ENCODE measurements at regions not wholly inside any gene's neighbourhood (a gene's known extent, or its start where the extent isn't known, plus 50 kb on each side); places are given as distances from the start of the nearest gene placed in this dataset.
"Not testable (repeated sequence)": the region's sequence is repeated elsewhere in the genome, so short reads cannot be mapped to it uniquely, and the experiment has no call there.

DNA sequence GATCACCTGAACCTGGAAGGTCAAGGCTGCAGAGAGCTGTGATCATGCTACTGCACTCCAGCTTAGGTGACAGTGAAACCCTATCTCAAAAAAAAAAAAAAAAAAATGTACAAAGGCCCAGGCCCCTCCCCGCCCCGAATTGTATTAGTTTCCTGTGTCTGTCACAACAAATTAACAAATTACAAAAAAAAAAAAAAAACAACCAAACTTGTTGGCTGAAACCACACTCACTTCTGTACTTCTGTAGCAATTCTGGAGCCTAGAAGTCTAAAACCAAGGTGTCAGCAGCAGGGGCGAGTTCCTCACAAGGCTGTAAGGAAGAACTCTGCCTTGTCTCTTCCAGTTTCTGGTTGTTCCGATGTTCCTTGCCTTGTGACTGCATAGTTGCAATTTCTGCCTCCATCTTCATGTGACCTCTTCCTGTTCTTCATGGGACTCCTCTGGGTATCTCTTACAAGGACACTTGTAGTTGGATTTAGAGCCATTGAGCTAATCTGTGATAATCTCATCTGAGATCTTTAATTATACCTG is 100.8 kb upstream of the ZSWIM2 start:
- Mint-ChIP-seq H3K4me3 (no peak overlapping the region), H3K36me3 (ENCODE audit: low read depth) (no peaks in the 10 kb centered on the region), H3K27ac (no peak overlapping the region), H3K4me1 (no peaks in the 10 kb centered on the region), H3K27me3 (no peaks in the 10 kb centered on the region), H3K9me3 (no peaks in the 10 kb centered on the region)
- DNase-seq (no peak), ATAC-seq (no peak)

DNA sequence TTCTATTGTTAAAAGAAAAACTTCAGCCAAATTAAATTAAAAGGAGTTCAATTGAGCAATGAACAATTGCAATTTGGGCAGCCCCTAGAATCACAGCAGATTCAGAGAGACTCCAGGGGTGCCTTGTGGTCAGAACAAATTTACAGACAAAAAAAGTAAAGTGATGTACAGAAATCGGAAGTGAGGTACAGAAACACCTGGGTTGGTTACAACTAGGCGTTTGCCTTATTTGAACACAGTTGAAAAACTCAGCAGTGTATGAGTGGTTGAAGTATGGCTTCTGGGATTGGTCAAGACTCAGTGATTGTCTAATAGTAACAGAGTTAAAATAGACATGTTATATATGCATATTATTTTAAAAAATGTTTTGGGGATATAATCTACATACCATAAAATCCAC is 98.5 kb upstream of the ZSWIM2 start:
- H3K9me3 Mint-ChIP-seq: no peaks in the 10 kb centered on the region
- DNase-seq (no peak), ATAC-seq (no peak)
- no peaks in the 10 kb centered on the region for H3K36me3 Mint-ChIP-seq (ENCODE audit: low read depth)
- no peak overlapping the region for H3K27ac Mint-ChIP-seq
- H3K4me1 Mint-ChIP-seq: no peaks in the 10 kb centered on the region
- H3K27me3 Mint-ChIP-seq: no peaks in the 10 kb centered on the region
- H3K4me3 Mint-ChIP-seq: no peak overlapping the region

DNA sequence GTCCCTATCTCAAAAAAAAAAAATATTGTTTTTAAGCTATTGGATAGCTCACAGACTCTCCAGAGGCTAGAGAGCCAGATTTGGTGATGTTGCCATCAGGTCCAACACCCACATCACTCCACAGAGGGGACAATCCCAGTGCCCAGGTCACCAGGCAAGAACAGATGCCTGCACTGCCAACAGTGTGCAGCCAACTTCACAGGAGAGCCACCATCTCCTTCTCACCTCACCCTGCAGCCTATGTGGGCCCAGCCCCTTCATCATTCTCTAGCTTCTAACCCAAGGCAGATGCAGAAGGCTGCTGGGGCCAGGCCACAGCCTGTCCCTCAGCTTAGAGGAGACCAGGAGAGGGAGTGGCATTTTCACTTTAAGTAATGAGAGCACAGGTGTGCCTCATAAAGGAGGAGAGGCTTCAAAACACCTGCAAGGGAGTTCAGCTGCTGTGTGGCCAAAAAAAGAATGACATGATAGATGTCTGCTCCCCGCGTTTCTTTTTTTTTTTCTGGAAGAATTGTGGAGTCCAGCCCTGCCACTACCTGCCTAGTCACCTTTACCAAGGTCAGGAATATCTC is 98.0 kb upstream of the ZSWIM2 start:
- H3K27ac Mint-ChIP-seq: no peak overlapping the region
- ATAC-seq: no peak
- H3K9me3 Mint-ChIP-seq: no peaks in the 10 kb centered on the region
- H3K36me3 Mint-ChIP-seq (ENCODE audit: low read depth): no peaks in the 10 kb centered on the region
- H3K27me3 Mint-ChIP-seq: no peaks in the 10 kb centered on the region
- no peaks in the 10 kb centered on the region for H3K4me1 Mint-ChIP-seq
- H3K4me3 Mint-ChIP-seq: no peak overlapping the region
- no peak for DNase-seq

DNA sequence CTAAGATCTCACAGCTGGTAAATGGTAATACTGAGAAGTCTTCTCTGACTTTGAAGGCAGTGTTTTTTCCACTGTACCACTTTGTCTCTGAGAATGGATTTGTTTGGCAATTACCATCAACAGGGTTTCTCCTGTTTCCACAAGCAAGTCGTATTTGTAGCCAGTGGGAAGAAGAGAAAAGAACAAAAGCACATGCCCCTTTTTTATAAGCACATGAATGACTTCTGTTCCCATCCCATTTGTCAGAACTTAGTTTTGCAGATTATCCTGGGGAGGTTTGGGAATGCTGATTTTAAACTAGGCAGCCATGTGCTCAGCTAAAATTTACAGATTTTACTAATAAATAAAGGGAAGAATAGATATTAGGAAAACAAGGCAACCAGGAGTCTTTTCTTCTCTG is 92.9 kb upstream of the ZSWIM2 start:
- Mint-ChIP-seq H3K9me3 (no peaks in the 10 kb centered on the region), H3K27ac (no peak overlapping the region), H3K4me3 (no peak overlapping the region), H3K27me3 (no peaks in the 10 kb centered on the region), H3K36me3 (ENCODE audit: low read depth) (no peaks in the 10 kb centered on the region), H3K4me1 (no peaks in the 10 kb centered on the region)
- ATAC-seq (no peak), DNase-seq (no peak)

DNA sequence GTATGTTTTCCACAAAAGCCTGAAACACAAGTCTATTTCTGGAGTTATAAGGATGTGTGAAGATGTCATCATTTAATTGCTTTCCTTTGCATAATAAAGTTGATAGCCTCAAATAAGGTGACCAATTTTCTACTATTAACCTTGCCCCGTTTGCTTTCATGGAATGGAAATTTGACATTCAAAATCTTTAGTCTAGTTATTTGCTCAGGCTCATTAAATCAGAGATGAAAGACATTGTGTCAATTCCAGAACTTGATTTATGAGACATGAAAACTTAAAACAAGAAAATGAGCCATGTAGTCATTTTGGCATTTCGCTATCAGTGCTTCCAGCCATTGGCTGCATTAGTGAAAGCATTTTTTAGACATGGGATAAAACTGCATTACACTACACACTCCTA is 91.5 kb upstream of the ZSWIM2 start:
- no peak for DNase-seq
- H3K27me3 Mint-ChIP-seq: no peaks in the 10 kb centered on the region
- H3K36me3 Mint-ChIP-seq (ENCODE audit: low read depth): no peaks in the 10 kb centered on the region
- ATAC-seq: no peak
- no peak overlapping the region for H3K27ac Mint-ChIP-seq
- no peak overlapping the region for H3K4me3 Mint-ChIP-seq
- H3K9me3 Mint-ChIP-seq: no peaks in the 10 kb centered on the region
- H3K4me1 Mint-ChIP-seq: no peaks in the 10 kb centered on the region

DNA sequence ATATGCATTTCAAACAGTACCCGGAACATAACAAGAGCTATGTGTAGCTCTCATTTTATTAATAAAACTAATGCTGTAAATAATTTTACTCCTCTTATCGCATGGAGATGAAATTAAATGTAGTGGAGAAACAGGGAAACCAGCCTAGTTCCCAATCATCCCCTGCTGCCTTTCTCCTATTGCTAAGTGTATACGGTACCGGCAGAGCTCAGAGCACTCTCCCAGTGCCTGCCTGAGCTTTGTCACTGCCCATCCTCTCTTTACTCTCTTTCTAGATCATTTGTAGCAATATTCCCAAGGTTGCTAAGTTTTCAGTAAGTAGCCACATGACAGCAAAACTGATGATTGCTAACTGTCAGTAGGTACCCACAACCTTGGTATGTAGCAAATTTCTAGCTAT is 85.5 kb upstream of the ZSWIM2 start:
- no peak for DNase-seq
- H3K27me3 Mint-ChIP-seq: no peaks in the 10 kb centered on the region
- no peak overlapping the region for H3K27ac Mint-ChIP-seq
- no peaks in the 10 kb centered on the region for H3K36me3 Mint-ChIP-seq (ENCODE audit: low read depth)
- no peaks in the 10 kb centered on the region for H3K9me3 Mint-ChIP-seq
- no peak for ATAC-seq
- no peaks in the 10 kb centered on the region for H3K4me1 Mint-ChIP-seq
- H3K4me3 Mint-ChIP-seq: no peak overlapping the region

DNA sequence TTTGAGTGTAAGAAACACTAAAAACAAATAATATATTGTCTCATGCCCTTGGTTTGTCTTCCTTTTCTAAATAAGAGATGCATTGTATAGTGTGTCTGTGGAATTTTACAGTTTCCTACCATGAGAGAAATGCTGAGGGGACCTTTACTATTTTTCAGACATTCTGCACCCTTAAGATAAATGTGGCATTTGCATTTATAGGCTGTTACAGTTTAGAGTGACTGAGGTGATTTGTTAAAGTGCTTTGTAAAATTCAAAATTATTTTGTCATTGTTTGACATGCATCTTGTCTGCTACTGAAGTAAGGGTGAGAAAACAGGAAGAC is 78.9 kb upstream of the ZSWIM2 start:
- no peaks in the 10 kb centered on the region for H3K9me3 Mint-ChIP-seq
- H3K4me3 Mint-ChIP-seq: no peak overlapping the region
- DNase-seq: no peak
- H3K27ac Mint-ChIP-seq: no peak overlapping the region
- no peak for ATAC-seq
- no peaks in the 10 kb centered on the region for H3K4me1 Mint-ChIP-seq
- H3K27me3 Mint-ChIP-seq: no peaks in the 10 kb centered on the region
- no peaks in the 10 kb centered on the region for H3K36me3 Mint-ChIP-seq (ENCODE audit: low read depth)

DNA sequence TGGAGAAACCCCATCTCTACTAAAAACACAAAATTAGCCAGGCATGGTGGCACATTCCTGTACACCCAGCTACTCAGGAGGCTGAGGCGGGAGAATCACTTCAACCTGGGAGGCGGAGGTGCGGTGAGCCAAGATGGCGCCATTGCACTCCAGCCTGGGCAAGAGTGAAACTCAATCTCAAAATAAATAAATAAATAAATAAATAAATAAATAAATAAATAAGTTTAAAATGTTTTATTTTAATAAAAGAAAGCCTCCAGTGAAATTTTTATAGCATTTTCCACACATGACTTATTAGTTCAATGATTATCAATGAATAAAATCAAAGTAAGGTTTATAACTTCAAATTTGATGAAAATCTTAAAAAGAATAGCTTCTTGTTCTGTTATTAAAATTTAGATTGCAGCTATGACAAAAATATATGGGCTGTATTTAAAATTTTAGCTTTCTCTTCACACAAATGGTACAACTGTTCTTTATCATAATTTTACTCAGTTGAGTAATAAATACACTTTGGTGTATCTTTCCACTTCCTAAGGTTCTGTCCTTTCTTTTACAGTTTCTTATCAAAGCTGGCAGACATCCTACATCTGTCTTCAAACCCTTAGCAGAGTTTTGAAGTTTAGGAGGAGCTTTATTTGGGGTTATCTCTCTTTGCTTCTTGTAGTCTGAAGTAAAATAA is 78.4 kb upstream of the ZSWIM2 start:
- no peaks in the 10 kb centered on the region for H3K27me3 Mint-ChIP-seq
- H3K27ac Mint-ChIP-seq: no peak overlapping the region
- H3K4me3 Mint-ChIP-seq: no peak overlapping the region
- ATAC-seq (no peak), DNase-seq (no peak)
- no peaks in the 10 kb centered on the region for H3K4me1 Mint-ChIP-seq
- H3K36me3 Mint-ChIP-seq (ENCODE audit: low read depth): no peaks in the 10 kb centered on the region
- no peaks in the 10 kb centered on the region for H3K9me3 Mint-ChIP-seq

DNA sequence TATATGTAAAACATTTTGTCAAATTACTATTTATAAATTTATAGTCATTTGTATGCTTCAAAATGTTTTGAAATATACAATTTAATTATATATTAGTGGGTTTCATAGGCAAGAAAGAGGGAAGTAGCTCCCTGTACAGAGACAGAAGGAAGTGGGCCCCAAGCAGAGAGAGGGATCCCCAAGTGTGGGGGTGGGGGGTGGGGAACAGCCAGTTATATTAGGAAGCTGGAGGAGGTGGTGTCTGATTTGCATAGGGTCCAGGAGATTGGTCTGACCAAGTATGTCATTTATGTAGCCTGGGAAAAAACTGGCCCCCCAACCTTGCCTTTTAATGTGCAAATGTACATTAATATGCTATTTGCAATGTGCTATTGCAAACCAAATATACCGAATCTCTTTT is 76.5 kb upstream of the ZSWIM2 start:
- no peaks in the 10 kb centered on the region for H3K9me3 Mint-ChIP-seq
- no peaks in the 10 kb centered on the region for H3K27me3 Mint-ChIP-seq

DNA sequence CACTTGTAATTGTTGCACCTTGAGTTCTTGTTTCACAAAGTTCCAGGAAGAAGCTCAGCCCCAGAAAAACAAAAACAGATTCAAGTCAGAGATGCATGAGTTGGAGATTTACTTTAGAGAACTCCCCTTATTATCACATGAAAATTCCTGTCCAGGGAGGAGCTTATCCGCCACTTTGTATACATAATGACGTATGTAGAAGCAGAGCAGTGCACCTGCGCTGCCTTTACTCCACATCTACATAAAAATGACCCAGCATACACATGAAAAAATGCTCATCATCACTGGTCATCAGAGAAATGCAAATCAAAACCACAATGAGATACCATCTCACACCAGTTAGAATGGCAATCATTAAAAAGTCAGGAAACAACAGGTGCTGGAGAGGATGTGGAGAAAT is 73.3 kb upstream of the ZSWIM2 start:
- not testable (repeated sequence) for H3K27me3 Mint-ChIP-seq; H3K4me3 Mint-ChIP-seq; ATAC-seq; DNase-seq; H3K27ac Mint-ChIP-seq; H3K9me3 Mint-ChIP-seq; H3K4me1 Mint-ChIP-seq; H3K36me3 Mint-ChIP-seq (ENCODE audit: low read depth)

More for the DNA sequence above, 76.5 kb upstream of the ZSWIM2 start:
- no peak for DNase-seq
- ATAC-seq: no peak
- no peaks in the 10 kb centered on the region for H3K36me3 Mint-ChIP-seq (ENCODE audit: low read depth)
- no peaks in the 10 kb centered on the region for H3K4me1 Mint-ChIP-seq
- H3K4me3 Mint-ChIP-seq: no peak overlapping the region
- no peak overlapping the region for H3K27ac Mint-ChIP-seq

DNA sequence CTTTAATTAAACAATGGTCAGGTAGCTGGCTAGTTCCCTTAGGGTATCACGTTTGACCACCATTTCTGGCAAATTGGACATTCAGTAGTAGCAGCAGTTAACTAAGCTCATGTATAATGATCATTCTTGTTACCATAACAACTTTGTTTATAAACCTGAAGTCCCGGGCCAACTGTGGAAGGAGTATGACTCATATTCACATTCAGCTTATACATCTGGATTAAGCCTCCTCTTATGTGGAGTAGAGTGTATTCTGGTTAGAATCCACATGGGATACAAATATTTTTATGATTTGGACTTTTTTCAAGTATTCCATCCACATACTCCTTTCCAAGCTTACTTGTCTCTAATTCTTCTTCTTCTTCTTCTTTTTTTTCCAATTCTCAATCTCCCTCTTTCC is 70.3 kb upstream of the ZSWIM2 start:
- DNase-seq (no peak), ATAC-seq (no peak)
- H3K27ac Mint-ChIP-seq: no peak overlapping the region
- no peaks in the 10 kb centered on the region for H3K4me1 Mint-ChIP-seq
- H3K9me3 Mint-ChIP-seq: no peaks in the 10 kb centered on the region
- no peaks in the 10 kb centered on the region for H3K36me3 Mint-ChIP-seq (ENCODE audit: low read depth)
- no peaks in the 10 kb centered on the region for H3K27me3 Mint-ChIP-seq
- no peak overlapping the region for H3K4me3 Mint-ChIP-seq

DNA sequence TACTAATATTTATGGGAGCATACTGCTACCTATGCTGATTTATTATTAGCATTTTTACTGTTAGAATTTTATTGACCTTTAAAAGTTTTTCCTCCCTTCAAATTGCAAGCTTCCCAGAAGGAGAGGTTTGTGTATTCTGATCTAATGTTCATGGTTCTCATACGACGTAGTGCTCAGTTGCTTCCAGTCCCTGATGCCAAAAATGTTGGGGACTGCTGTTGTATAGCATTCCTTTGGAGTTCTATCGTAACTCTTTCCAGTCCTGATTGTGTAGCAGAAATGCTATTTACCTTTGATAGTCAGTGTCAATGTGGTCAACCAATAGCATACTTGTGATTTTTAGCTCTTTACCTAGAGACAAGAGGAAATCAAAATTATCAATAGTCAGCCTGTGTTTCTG is 69.5 kb upstream of the ZSWIM2 start:
- ATAC-seq: no peak
- H3K27me3 Mint-ChIP-seq: no peaks in the 10 kb centered on the region

DNA sequence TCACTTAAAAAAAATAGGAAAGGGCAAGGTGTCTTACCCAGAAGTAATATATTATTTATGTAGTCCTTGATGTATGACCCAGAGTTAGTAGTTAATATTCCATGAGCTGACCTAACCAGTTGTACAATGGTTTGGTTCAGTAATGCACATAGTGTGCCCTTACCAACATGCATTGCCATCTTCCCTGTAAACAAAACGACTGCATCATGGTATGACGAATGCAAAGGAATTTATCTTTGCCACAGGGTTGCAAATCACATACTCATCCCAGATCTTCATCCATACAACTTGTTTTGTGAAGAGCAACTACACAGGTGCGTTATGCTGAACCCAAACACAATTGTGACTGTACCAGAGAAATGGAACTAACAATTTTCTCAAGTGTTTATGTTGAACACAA is 68.9 kb upstream of the ZSWIM2 start:
- DNase-seq: no peak
- Mint-ChIP-seq H3K4me3 (no peak overlapping the region), H3K27me3 (no peaks in the 10 kb centered on the region), H3K27ac (no peak overlapping the region), H3K36me3 (ENCODE audit: low read depth) (no peaks in the 10 kb centered on the region), H3K4me1 (no peaks in the 10 kb centered on the region), H3K9me3 (no peaks in the 10 kb centered on the region)
- ATAC-seq: no peak

More for the DNA sequence above, 69.5 kb upstream of the ZSWIM2 start:
- H3K27ac Mint-ChIP-seq: no peak overlapping the region
- no peaks in the 10 kb centered on the region for H3K4me1 Mint-ChIP-seq
- H3K4me3 Mint-ChIP-seq: no peak overlapping the region
- H3K9me3 Mint-ChIP-seq: no peaks in the 10 kb centered on the region
- no peaks in the 10 kb centered on the region for H3K36me3 Mint-ChIP-seq (ENCODE audit: low read depth)
- DNase-seq: no peak

DNA sequence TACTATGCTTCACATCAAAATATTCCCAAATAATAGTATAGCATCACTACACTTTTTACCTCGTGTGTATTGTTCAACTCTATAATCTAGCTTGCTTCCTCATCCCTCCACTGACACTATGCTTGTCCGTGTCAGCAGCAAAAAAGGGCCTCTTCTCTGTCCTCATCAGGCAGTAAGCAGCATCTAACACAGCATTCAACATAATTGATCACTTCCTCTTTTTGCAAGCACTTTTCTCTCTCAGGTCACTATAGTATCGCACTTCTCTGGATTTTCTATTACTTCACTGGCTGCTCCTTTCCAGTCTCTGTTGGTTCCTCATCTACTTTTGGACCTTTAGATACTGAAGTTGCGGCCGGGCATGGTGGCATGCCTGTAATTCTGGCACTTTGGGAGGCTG is 64.9 kb upstream of the ZSWIM2 start:
- no peaks in the 10 kb centered on the region for H3K36me3 Mint-ChIP-seq (ENCODE audit: low read depth)
- H3K4me3 Mint-ChIP-seq: no peak overlapping the region
- no peaks in the 10 kb centered on the region for H3K4me1 Mint-ChIP-seq
- no peaks in the 10 kb centered on the region for H3K9me3 Mint-ChIP-seq
- ATAC-seq (no peak), DNase-seq (no peak)
- no peaks in the 10 kb centered on the region for H3K27me3 Mint-ChIP-seq
- no peak overlapping the region for H3K27ac Mint-ChIP-seq

DNA sequence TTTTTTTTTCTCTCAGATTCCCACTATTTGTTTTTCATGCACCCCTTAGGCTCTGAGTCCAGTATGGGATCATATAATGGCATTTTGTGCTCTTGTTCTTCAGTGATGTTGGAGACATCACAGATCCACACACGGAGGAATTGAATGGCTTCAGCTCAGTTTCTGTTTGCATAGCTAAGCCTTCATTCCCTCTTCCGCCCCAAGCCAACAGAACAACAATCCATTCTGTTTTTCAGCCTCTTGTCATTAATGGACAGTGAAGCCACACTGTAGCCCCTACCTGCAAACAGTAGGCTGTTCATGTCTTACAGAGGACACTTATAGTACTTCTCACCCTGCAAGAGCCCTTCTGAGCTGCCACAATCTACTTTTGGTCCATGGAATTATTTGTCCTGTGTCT is 64.0 kb upstream of the ZSWIM2 start:
- Mint-ChIP-seq H3K36me3 (ENCODE audit: low read depth) (no peaks in the 10 kb centered on the region), H3K27me3 (no peaks in the 10 kb centered on the region), H3K27ac (no peak overlapping the region), H3K4me3 (no peak overlapping the region), H3K9me3 (no peaks in the 10 kb centered on the region), H3K4me1 (no peaks in the 10 kb centered on the region)
- ATAC-seq (no peak), DNase-seq (no peak)

Measured in activated naive CD8-positive, alpha-beta T cell treated with anti-CD3 and anti-CD28 coated beads, Interleukin-2, amount 50 U/mL, for 24 hours (primary cell).